Upper lobe of right lung (tissue), 1 donor: ENCODE measurements at regions not wholly inside any gene's neighbourhood (a gene's known extent, or its start where the extent isn't known, plus 50 kb on each side); places are given as distances from the start of the nearest gene placed in this dataset.
"Not testable (repeated sequence)": the region's sequence is repeated elsewhere in the genome, so short reads cannot be mapped to it uniquely, and the experiment has no call there.

Experiments
- ATAC-seq: fragments of 200-7000 bp; cut with Tn5 transposase; one replicate; pipeline ENCODE4 v1.9.1; 2020; ENCODE audit warnings: mild to moderate bottlenecking, moderate library complexity
- DNase-seq: peaks from one replicate; pipeline ENCODE4 v3.0.0-alpha.2; 2020
- H3K27ac ChIP-seq: fragments of 200-600 bp; one replicate; pipeline ENCODE4 v1.8.0; 2022
- H3K27me3 ChIP-seq: fragments of 200-600 bp; one replicate; pipeline ENCODE4 v1.8.0; 2022; ENCODE audit warnings: mild to moderate bottlenecking
- H3K36me3 ChIP-seq: fragments of 200-600 bp; one replicate; pipeline ENCODE4 v1.8.0; 2022
- H3K4me1 ChIP-seq: fragments of 200-600 bp; one replicate; pipeline ENCODE4 v1.8.0; 2022
- H3K4me3 ChIP-seq: fragments of 200-600 bp; one replicate; pipeline ENCODE4 v1.8.0; 2022; ENCODE audit warnings: mild to moderate bottlenecking
- H3K9me3 ChIP-seq: fragments of 200-600 bp; one replicate; pipeline ENCODE4 v1.8.0; 2022
- intact Hi-C: fragments of 100-400 bp; cut with DNase I; formaldehyde crosslinking; loops from one replicate; pipeline ENCODE4 v1.11.0; 2022
- TF ChIP-seq, protein P1 (sequence below): fragments of 200-600 bp; IDR thresholded peaks from one replicate; pipeline ENCODE4 v1.8.0; 2022; ENCODE audit warnings: antibody characterized with exemption
- donor health status: DM: no; HTN: yes; CAD: no; lungs with severe emphysema.

DNA sequence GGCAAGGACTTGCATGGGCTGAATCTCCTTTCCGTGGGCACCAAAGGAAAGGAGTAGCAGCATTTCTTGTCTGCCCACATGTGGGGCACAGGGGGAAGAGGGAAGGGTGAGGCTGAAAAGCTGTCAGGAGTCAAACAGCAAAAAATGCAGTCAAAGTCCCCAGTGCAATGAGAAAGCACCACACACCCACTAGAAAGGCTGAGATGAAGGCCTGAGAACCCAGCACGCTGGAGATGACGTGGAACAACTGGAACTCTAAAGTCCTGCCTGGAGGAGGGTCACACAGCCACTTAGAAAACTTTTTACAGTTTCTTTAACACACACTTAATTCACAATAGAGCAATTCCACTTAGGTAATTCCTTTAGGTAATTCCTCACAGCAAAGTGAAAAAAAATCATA, 94.6 kb upstream of the IGFBPL1 start:
- no peak overlapping the region for H3K27ac ChIP-seq
- ATAC-seq = no peak
- H3K4me3 ChIP-seq = no peak overlapping the region
- intact Hi-C loops = no loop called here
- no peak for DNase-seq
- no peaks in the 10 kb centered on the region for H3K36me3 ChIP-seq
- no peaks in the 10 kb centered on the region for H3K27me3 ChIP-seq
- H3K9me3 ChIP-seq = no peaks in the 10 kb centered on the region
- no peaks in the 10 kb centered on the region for H3K4me1 ChIP-seq
- TF ChIP-seq, protein P1, sequence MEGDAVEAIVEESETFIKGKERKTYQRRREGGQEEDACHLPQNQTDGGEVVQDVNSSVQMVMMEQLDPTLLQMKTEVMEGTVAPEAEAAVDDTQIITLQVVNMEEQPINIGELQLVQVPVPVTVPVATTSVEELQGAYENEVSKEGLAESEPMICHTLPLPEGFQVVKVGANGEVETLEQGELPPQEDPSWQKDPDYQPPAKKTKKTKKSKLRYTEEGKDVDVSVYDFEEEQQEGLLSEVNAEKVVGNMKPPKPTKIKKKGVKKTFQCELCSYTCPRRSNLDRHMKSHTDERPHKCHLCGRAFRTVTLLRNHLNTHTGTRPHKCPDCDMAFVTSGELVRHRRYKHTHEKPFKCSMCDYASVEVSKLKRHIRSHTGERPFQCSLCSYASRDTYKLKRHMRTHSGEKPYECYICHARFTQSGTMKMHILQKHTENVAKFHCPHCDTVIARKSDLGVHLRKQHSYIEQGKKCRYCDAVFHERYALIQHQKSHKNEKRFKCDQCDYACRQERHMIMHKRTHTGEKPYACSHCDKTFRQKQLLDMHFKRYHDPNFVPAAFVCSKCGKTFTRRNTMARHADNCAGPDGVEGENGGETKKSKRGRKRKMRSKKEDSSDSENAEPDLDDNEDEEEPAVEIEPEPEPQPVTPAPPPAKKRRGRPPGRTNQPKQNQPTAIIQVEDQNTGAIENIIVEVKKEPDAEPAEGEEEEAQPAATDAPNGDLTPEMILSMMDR = no peak

DNA sequence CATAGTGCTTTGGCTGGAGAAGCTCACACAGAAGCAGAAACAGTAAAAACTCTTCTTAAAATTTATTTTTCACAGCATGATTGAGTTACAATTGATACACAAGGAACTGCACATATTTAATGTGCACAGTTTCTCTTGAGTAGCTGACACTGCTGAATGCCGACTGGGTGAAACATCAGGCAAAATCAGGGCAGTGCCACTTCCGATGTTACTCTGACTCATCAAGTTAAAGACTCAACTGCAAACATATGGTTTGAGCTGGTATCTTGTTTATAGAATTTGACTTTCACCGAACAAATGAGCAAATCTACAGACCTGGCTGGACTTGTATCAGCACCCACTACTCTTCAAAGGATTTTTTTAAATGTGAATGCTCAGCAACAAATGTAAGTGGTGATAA, 92.0 kb upstream of the IGFBPL1 start:
- not testable (repeated sequence) for ATAC-seq, H3K4me3 ChIP-seq

DNA sequence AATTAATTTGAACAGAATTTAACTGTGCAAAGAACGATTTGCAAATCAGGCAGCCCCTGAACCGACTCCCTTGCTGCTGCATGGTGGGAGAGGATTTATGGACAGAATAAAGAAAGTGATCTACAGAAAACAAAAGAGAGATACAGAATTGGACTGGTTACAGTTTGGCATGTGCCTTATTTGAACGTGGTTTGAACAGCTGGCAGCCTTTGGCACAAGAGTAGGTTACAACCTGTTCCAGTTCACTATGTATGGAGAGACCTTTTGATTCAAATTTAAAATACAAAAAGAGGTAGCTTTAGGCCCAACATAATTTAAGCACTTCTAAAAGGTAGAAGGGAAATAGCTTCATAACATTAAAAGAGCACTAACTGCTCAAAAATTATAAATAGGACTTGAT, 90.8 kb upstream of the IGFBPL1 start:
- H3K9me3 ChIP-seq, H3K27ac ChIP-seq, H3K36me3 ChIP-seq, H3K4me3 ChIP-seq, H3K27me3 ChIP-seq, DNase-seq, H3K4me1 ChIP-seq, intact Hi-C loops, ATAC-seq: not testable (repeated sequence)

More for the DNA sequence above, 92.0 kb upstream of the IGFBPL1 start:
- H3K9me3 ChIP-seq, H3K4me1 ChIP-seq, DNase-seq, H3K27ac ChIP-seq, H3K36me3 ChIP-seq, H3K27me3 ChIP-seq, intact Hi-C loops: not testable (repeated sequence)

DNA sequence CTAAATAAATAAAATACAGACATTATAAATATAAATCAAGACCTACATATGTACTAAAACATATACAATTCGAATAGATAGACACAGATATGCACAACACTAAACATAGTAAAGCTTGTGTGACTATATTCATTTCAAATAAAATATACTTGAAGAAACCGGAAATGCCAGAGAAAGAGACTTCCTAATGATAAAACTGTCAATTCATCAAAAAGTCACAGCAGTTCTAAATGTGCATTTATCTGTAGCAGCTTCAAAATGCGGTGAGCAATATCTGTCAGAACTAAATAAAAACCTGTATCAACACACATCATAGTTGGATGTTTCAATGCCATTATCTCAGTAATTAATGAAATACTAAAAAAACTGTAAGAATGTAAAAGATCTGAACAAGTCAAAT, 86.1 kb upstream of the IGFBPL1 start:
- H3K27me3 ChIP-seq, DNase-seq, H3K9me3 ChIP-seq, ATAC-seq, intact Hi-C loops, H3K4me1 ChIP-seq, H3K4me3 ChIP-seq, H3K36me3 ChIP-seq, H3K27ac ChIP-seq: not testable (repeated sequence)

DNA sequence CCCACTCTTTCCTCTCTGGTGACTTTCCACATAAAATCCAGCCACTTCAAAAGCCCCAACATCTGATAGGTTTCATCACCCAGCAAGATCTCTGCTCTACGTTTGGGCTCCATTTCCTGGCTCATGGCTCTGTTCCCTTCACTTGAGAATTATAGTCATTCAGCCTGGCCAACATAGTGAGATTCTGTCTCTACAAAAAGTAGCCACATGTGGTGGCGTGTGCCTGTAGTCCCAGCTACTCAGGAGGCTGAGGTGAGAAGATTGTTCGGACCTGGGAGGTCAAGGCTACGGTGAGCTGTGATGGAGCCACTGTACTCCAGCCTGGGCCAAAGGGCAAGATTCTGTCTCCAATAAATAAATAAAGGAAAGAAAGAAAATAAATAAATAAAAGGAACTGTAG, 83.3 kb upstream of the IGFBPL1 start:
- Histone ChIP-seq H3K27ac (no peak overlapping the region), H3K4me3 (no peak overlapping the region), H3K9me3 (no peaks in the 10 kb centered on the region), H3K36me3 (no peaks in the 10 kb centered on the region), H3K4me1 (no peaks in the 10 kb centered on the region), H3K27me3 (no peaks in the 10 kb centered on the region)
- intact Hi-C loops = no loop called here
- ATAC-seq = no peak
- DNase-seq = no peak
- TF ChIP-seq, protein P1 = no peak

DNA sequence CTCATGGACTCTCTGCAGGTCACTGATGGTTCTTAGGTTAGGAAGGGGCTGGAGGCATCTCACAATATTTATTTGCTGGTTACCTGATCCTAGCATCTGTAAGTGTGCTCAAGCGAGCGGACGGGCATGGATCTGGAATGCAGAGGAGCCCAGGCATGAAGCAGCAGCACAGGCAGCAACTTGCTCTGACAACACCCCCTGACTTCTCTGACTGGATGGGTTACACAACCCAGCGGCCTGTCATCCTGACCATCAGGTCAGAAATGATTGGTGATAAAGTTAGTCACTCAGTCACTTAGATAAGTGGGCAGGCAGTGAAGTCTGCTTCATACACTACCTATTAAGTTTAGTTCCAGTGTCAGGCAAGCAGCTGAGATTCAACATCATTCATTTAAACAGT, 75.9 kb upstream of the IGFBPL1 start:
- intact Hi-C loops, DNase-seq: not testable (repeated sequence)
- ATAC-seq = peak; percentile 38

DNA sequence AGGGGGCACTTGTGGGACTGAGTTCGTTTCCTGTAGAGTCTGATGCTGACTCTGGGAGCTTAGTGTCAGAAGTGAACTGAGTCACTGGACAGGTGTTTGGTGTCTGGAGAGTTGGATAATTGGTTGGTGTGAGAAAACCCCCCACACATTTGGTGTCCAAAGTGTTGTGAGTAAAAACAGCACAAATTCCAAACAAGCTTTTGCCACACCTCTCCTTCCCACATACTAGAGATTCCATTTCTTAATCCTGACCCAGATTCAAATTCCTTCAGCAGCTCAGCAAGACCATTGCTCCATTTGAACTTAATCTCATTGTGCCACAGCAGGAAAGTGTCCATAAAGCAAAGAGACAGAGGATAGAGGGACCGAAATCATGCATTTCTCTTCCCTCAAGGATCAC, 74.3 kb upstream of the IGFBPL1 start:
- H3K27me3 ChIP-seq, H3K4me3 ChIP-seq, DNase-seq, H3K9me3 ChIP-seq, H3K36me3 ChIP-seq, H3K4me1 ChIP-seq, intact Hi-C loops, H3K27ac ChIP-seq: not testable (repeated sequence)
- ATAC-seq = peak; percentile 38

More for the DNA sequence above, 75.9 kb upstream of the IGFBPL1 start:
- H3K4me3 ChIP-seq, H3K4me1 ChIP-seq, H3K36me3 ChIP-seq, H3K27me3 ChIP-seq, H3K9me3 ChIP-seq, H3K27ac ChIP-seq: not testable (repeated sequence)

DNA sequence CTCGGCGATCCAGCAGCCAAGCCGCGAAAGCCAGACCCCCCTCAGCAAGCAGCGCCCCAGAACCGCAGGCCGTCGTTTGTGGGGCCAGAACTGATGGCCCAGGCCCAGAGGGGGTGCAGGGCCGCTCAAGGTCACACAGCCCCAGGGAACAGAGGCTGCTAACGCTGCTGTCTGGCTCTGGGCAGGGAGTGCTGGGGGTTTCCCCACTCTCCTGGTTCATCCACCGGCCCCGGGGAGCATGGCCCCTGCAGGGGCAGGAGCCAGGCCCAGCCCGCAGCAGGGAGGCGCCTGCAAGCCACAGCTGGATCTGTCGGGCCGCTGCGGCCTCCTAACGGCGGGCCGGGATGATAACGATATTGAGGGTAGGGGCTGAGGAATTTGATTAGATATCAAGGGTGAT, 64.8 kb upstream of the IGFBPL1 start:
- no peak for ATAC-seq
- TF ChIP-seq, protein P1 = no peak
- DNase-seq = no peak

More for the DNA sequence above, 64.8 kb upstream of the IGFBPL1 start:
- H3K4me1 ChIP-seq = no peaks in the 10 kb centered on the region
- no peaks in the 10 kb centered on the region for H3K36me3 ChIP-seq
- peaks cover 10% of the 10 kb centered on the region for H3K27me3 ChIP-seq
- no peak overlapping the region for H3K27ac ChIP-seq
- no peaks in the 10 kb centered on the region for H3K9me3 ChIP-seq
- intact Hi-C loops = no loop called here
- no peak overlapping the region for H3K4me3 ChIP-seq
